ENCODE measurements at regions not wholly inside any gene's neighbourhood (a gene's known extent, or its start where the extent isn't known, plus 50 kb on each side); places are given as distances from the start of the nearest gene placed in this dataset.
A peak's percentile ranks its signal among the peaks of the same experiment; 100 is the strongest.
"Not testable (repeated sequence)": the region's sequence is repeated elsewhere in the genome, so short reads cannot be mapped to it uniquely, and the experiment has no call there.

- no peak for DNase-seq
These were observed 423.6 kb downstream of the OTOL1 start for GRCh38 chr3:161920196-161920595.

GRCh38 chr3:161925749-161926360 is 429.2 kb downstream of the OTOL1 start:
- peak; percentile 11 for DNase-seq

DNA sequence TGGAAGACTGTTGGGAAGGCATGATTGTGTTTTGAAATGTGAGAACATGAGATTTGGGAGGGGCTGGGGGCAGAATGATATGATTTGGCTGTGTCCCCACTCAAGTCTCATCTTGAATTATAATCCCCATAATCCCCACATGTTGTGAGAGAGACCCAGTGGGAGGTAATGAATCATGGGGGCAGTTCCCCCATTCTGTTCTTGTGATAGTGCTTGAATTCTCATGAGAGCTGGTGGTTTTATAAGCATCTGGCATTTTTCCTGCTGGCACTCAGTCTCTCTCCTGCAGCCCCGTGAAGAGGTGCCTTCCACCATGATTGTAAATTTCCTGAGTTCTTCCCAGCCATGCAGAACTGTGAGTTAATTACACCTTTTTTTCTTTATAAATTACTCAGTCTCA is 430.5 kb downstream of the OTOL1 start:
- DNase-seq: no peak

DNA sequence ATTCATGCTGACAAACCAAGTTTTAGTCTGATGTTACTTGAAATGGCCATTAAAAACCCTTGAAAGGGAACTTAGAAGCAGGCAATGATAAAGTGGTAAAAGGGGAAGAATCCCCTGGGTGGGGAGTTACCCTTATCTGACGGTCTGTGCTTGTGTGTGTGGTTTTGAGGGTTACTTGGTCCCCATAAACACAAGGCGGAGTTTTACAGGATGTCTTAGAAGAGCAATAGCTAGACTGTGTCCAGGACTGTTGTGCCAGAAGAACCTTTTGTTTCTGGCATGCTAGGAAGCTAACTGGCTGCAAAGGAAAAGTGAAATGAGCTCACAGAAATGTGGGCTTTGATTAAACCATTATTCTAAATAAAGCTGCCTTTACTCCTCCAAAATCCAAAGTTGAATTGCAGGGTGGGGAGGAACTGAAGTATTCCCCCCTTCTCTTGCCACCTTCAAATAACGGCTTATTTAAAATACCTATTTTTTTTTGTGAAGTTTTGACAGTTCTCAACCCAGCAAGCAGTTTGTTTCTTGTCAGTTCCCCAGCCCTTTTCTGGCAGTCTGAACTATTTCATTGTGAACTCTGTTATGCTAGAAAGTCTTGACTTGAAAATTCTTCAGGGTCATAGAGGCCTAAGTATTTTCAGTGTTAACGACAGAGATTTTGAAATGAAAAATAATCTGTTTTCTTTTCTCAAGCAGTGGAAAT is 443.5 kb downstream of the OTOL1 start:
- DNase-seq: peak; percentile 26

- DNase-seq: no peak
These were observed 444.0 kb downstream of the OTOL1 start for GRCh38 chr3:161940621-161940965.

DNA sequence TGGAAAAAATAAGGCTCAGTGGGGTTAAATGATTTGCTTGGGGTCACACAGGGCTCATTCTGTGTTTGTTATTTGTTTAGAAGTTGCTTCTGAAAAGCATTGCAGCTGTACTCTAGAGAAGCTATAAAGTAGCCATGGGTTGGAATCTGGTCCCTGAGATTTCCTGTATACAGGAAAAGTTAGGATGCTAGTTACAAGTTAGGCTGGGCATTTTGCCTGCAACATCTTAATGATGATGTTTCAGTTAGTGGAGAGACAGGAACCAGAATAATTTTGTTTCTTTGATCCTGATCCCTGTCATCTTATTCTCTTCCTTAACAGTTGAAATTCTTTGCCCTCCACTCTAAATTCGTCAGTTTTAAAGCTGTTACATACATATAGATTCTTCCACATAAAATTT is 445.3 kb downstream of the OTOL1 start:
- DNase-seq: no peak

DNA sequence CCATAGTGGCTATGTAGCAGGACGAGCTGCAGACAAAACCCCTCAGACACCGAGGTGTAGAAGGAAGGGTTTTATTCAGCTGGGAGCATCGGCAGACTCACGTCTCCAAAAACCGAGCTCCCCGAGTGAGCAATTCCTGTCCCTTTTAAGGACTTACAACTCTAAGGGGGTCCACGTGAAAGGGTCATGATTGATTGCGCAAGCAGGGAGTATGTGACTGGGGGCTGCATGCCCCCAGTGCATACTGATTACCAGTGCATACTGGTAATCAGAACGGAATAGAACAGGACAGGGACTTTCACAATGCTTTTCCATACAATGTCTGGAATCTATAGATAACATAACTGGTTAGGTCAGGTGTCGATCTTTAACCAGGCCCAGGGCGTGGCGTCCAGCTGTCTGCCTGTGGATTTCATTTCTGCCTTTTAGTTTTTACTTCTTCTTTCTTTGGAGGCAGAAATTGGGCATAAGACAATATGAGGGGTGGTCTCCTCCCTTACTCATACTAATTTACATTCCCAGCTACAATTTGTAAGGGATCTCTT is 447.3 kb downstream of the OTOL1 start:
- DNase-seq: not testable (repeated sequence)

DNA sequence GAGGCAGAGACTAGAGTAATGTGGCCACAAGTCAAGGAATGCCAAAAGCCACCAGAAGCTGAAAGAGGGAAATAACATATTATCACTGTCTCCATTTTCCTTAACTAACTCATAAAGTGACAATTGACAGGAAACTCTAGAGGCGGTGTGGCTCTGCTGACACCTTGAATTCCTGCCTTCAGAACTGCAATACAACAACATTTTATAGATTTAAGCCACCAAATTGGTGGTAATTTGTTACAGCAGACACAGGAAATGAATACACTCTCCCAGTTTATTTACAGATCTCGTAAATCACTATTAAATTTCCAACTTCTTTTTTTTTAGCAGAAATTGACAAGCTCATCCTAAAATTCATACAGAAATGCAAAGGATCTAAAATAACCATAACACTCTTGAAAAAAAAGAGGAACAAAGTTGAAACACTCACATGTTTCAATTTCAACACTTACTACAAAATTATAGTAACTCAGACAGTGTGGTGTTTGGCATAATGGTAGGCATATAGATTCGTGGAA is 449.9 kb downstream of the OTOL1 start:
- DNase-seq: no peak

- DNase-seq: no peak
These were observed 453.8 kb downstream of the OTOL1 start for GRCh38 chr3:161950318-161950868.

DNA sequence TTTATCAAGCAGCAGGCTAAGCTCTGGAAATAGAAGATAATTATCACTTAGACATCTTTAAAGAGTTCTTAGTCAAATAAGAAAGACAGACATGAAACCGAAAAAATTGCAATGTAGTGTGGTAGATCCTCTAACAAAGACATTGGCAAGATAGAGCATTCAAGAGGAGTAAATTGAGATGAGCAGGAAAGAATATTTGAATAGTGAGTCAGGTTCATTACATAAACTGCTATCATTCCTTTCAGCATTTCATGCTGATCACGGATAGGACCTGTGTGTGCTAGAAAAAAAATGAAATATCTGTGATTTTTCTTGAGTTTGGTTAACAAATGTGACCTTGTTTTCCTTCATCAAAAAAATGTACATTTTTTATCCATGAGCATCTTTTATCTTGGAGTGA is 460.9 kb downstream of the OTOL1 start:
- DNase-seq: no peak

GRCh38 chr3:161964857-161965256 is 468.2 kb downstream of the OTOL1 start:
- no peak for DNase-seq

DNA sequence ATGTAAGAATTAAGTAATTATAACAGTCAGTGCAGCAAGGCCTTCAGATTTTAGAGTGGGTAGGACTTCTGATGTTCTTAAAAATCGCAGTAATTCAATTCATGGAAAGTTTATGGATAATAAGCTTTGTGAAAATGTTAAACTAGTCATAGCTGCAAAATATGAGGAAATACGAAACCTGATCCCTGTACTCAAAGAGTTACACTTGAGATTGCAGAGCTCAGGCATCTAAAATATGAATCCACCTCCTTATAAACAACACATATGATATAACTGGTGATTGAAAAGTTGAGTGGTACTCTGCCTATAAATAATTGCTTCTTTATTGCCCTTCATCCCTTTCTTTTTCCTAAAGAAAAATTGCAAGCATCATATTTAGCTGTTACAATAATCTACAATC is 473.3 kb downstream of the OTOL1 start:
- no peak for DNase-seq

DNA sequence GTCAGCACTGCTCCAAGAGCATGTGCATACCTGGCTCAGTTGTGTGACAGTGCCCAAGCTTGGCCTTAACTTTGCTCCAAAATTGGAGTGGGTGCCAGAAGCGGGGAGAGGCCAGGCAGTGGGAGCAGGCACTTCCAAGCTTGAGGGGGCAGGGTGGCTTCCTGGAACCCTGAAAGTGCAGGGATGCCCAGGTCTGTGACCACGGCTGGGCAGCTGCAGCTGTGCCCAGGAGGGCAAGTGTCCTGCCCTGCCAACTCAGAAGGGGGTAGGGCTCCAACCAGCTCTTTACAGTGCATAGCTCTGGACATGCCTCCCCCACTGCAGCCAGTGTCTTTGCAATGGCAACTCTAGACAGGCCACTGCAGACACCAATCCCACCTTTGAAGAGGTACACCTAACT is 478.6 kb downstream of the OTOL1 start:
- DNase-seq: no peak

DNA sequence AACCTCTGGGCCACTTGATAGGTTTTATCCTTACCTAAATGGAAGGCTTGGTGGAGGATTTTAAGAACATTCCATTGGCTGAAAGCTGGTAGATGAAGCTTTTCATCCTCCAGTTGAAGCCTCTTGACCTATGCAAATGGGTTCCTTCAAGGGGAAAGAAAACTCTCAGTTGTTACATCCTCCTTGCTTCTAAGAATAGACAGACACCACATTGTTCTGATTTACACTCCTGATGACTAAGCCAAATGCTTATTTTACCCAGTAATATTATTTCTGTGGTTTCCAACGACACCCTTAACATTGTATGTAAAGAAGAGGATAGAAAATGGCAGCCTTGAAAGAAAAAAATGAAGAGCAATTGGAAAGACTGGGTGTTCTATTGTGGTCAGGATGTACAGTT is 480.5 kb downstream of the OTOL1 start:
- DNase-seq: no peak

DNA sequence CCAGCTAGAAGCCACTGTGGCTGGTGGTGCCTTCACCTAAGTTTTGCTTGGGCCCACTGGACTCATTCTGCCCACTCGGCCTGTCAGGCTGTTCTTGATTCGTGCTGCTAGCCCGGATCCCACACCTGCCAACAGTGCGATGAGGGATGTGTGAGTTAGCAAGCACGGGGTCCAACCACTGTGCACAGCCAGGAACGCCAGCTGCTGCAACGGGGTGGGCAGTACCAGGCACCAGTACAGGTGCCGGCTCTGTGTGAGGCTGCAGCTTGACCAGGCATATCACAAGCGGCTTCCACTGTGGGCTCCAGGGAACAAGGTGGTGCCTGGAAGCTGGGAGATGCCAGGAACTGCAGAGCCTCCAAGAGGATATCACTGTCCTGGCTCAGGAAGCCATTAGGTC is 481.2 kb downstream of the OTOL1 start:
- DNase-seq: no peak

DNA sequence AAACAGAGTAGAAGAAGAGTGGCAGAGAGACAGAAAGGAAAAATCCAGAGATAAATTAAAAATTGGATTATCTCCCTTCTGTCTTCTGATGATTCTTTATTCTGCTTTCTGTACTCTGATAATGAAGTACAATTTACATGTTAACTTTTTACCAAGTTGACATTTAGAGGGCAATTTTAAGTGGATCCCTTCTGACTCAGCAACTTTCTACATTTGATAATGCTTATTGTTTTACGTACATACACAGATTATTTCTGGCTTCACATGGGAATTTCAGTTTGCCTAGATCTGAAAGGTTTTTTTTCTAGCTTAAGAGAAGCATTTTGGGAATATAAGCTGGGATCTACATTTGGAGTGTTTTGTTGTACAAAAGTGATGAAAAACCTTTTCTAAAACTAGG is 491.3 kb downstream of the OTOL1 start:
- DNase-seq: no peak

- DNase-seq: no peak
These were observed 492.4 kb downstream of the OTOL1 start for GRCh38 chr3:161989012-161989411.

GRCh38 chr3:161990036-161990435 is 493.4 kb downstream of the OTOL1 start:
- DNase-seq: no peak

DNA sequence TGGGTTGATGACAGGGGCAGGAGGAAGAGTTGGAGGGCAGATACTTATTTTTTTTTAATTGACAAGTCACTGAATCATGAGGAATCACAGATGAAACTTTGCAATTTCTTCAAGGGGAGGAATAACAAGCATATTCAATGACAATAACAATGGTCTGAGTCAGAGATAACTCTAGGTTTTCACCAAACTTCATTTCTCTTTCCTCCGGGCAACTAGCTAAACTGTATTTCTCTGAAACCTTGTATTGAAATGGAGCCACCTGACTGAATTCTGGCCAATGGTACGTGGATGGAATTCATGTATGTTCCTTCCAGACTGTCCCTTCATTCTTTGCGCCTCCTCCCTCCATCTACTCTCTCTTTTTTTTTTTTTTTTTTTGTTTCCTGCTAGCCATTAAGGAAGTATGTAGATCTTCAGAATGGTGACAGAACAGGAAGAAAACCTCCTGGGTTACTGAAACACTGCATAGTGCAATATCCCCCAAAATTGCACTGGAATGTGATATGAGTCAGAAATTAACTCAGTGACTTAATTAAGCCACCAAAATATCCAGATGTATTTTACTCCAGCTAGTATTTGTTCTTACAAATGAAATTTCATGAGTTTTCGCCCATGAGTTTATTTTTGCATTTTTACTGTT is 495.4 kb downstream of the OTOL1 start:
- no peak for DNase-seq

- no peak for DNase-seq
These were observed 503.2 kb downstream of the OTOL1 start for GRCh38 chr3:161999846-162000245.

DNA sequence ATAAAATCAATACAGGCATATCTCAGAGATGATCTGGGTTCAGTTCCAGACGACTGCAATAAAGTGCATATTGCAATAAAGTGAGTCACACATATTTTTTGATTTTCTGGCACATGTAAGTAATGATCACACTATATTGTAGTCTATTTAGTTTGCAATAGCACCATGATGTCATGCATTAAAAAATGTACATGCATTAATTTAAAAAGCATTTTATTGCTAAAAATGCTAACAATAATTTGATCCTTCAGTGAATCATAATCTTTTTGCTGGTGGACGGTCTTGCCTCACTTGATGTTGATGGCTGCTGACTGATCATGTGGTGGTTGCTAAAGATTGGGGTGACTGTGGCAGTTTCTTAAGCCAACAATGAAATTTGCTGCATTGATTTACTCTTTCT is 511.1 kb downstream of the OTOL1 start:
- no peak for DNase-seq

DNA sequence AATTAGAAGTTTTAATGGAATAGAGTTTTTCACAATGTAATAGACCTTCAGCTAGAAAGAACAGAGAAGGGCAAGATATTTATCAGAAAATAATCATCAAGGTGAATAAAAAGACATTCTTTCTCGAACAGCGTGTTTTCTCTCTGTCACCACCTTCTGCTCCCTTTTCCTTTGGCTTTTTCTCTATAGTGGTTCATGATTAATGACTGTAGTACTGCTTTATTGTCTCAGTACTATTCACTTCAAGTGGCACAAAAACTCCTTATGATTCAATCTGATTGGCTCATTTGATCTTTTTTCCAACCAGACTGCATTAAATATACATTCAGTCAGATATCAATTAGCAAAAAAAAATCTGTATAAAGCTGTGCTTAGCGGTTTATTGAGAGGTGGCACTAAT is 516.0 kb downstream of the OTOL1 start:
- DNase-seq: no peak

DNA sequence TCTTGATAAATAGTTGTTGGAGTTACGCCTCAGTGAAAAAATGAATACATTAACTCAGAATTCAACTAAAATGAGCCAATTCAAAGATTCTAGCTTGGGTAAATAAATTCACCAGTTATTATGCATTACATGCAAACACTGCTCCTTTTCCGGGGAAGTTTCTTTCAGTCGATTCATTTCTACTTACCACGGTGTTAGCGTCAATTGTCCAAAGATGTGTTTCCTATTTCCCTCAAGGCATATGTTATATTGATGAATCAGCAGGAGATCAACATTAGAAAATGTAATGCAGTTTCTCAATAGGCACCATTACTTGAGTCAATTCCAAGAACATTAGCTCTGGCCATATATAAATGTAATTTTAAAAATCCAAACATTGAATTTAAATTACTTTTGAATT is 517.7 kb downstream of the OTOL1 start:
- DNase-seq: no peak

DNA sequence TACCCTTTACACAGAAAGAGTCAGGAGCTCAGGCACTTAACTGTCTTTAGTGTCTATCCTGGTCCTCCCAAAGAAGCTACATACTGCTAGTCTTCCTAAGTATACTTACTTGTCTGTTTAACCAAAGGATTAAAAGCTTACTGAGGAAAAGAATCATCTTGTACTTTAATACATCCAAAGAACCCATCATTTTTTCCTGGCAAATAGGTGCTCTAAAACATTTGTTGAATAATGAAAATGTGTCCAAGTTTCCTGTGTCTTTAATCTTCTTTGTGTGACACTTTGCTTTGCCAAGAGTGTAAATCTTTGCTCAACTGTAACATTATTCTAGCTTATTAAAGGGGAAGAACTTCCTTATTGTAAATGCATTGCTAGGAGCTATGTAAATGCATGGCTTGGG is 519.2 kb downstream of the OTOL1 start:
- no peak for DNase-seq

All from KG1 (cell line).